ENCODE measurements at regions not wholly inside any gene's neighbourhood (a gene's known extent, or its start where the extent isn't known, plus 50 kb on each side); places are given as distances from the start of the nearest gene placed in this dataset.
A peak's percentile ranks its signal among the peaks of the same experiment; 100 is the strongest.

- H2BK5ac ChIP-seq (ENCODE audit: low read depth, low read length, poor library complexity, severe bottlenecking): no peak overlapping the region
- H4K5ac ChIP-seq (ENCODE audit: low read depth, low read length): no peak overlapping the region
- H2BK20ac ChIP-seq (ENCODE audit: low read depth, low read length): no peak overlapping the region
- H3K4ac ChIP-seq (ENCODE audit: low read depth, low read length): no peak overlapping the region
- H3K9me3 ChIP-seq (ENCODE audit: control insufficient read depth, insufficient read depth, low read length): peaks cover 20% of the 10 kb centered on the region
- in situ Hi-C loops (cut with MboI; ENCODE audit: low sequenced_read_pairs): no loop called here
- H3K4me2 ChIP-seq (ENCODE audit: low read depth, low read length): no peak overlapping the region
- WGBS, 2 experiments (ENCODE audit: extremely low coverage in 2 of 2, insufficient read length in 1 of 2): no CpG with 5 or more reads among the region's 5 CpGs
- no peaks in the 10 kb centered on the region for H3K27me3 ChIP-seq (ENCODE audit: control insufficient read depth, insufficient read depth, low read length)
- no peak overlapping the region for H2BK120ac ChIP-seq (ENCODE audit: low read depth, low read length)
- H3K36me3 ChIP-seq (ENCODE audit: control insufficient read depth, insufficient read depth, low read length): no peaks in the 10 kb centered on the region
- dilution Hi-C loops (cut with HindIII; ENCODE audit: low sequenced_read_pairs, unreplicated experiment): no loop called here
- H3K4me3 ChIP-seq (ENCODE audit: insufficient read depth, low read depth, low read length): no peak overlapping the region
- TF ChIP-seq MXI1 (IDR thresholded peaks at IDR 0.05; ENCODE audit: borderline replicate concordance, low read depth, low read length): no peak
- TF ChIP-seq BHLHE40 (IDR thresholded peaks at IDR 0.05; ENCODE audit: low read depth, low read length): no peak
- TF ChIP-seq MAZ (IDR thresholded peaks at IDR 0.05; ENCODE audit: borderline replicate concordance, low read depth, low read length): no peak
- 0 out of 2 replicates have a peak, but pooled peaks have one; percentile 14 for TF ChIP-seq MAFK (IDR thresholded peaks at IDR 0.05; ENCODE audit: low read depth, low read length)
- TF ChIP-seq CEBPB (IDR thresholded peaks at IDR 0.05; ENCODE audit: low read depth, low read length): no peak
- POLR2A ChIA-PET (ENCODE audit: unreplicated experiment): no interaction called here
- H3K9ac ChIP-seq (ENCODE audit: low read depth, low read length): no peak overlapping the region
- DNase-seq (no peak), ATAC-seq (ENCODE audit: low read depth) (no peak)
- intact Hi-C loops (cut with micrococcal nuclease): no loop called here
- no peak overlapping the region for H2AK9ac ChIP-seq (replicated peaks; ENCODE audit: low read depth, low read length, poor library complexity)
- no peak overlapping the region for H2AFZ ChIP-seq (replicated peaks; ENCODE audit: low read length, poor library complexity)
- no peaks in the 10 kb centered on the region for H4K20me1 ChIP-seq (ENCODE audit: insufficient read depth, low read length)
- H3K56ac ChIP-seq (ENCODE audit: extremely low read depth, insufficient read depth, low read length): no peak overlapping the region
- H4K8ac ChIP-seq (ENCODE audit: low read depth in 2 of 2, low read length in 2 of 2): no peak overlapping the region
- no peak overlapping the region for H3K27ac ChIP-seq (ENCODE audit: insufficient read depth, low read length)
- no peak overlapping the region for H2AK5ac ChIP-seq (ENCODE audit: low read depth, low read length)
- H4K91ac ChIP-seq (ENCODE audit: insufficient read depth, low read depth, low read length): no peak overlapping the region
- no TSS peak for BruUV-seq (replicated peaks)
- CTCF ChIA-PET: interaction anchor here (0.7 kb wide), 1 partner anchor 906 kb away, joined by 4 read pairs; no protein-coding TSS in a partner anchor
- H3K79me1 ChIP-seq (ENCODE audit: low read depth in 1 of 2, low read length in 2 of 2): no peaks in the 10 kb centered on the region
- H2BK15ac ChIP-seq (ENCODE audit: low read depth, low read length): no peak overlapping the region
- no peak overlapping the region for H3K18ac ChIP-seq (ENCODE audit: low read depth, low read length)
- no peaks in the 10 kb centered on the region for H3K4me1 ChIP-seq (ENCODE audit: control insufficient read depth, insufficient read depth, low read length)
- H3K9me1 ChIP-seq (ENCODE audit: insufficient read depth, low read length): no peaks in the 10 kb centered on the region
- H3K14ac ChIP-seq (replicated peaks; ENCODE audit: low read depth, low read length): no peak overlapping the region
- H3K23ac ChIP-seq (ENCODE audit: low read depth, low read length): no peak overlapping the region
These were observed 89.7 kb downstream of the MAF start for GRCh38 chr16:79510879-79511278.
